HepG2 (cell line): ENCODE measurements at regions not wholly inside any gene's neighbourhood (a gene's known extent, or its start where the extent isn't known, plus 50 kb on each side); places are given as distances from the start of the nearest gene placed in this dataset.

Experiments used
- ATAC-seq: fragments of 200-7000 bp; cut with Tn5 transposase; 3 replicates; pipeline ENCODE4 v1.9.1; 2020; ENCODE audit warnings: mild to moderate bottlenecking, moderate library complexity
- BruUV-seq: library from RNA; stranded (reverse); fragments of 400-500 nt; replicated peaks from 2 replicates; lab custom pipeline; 2021; lab: Mats Ljungman, UMichigan
- CTCF ChIA-PET: fragments of 300-600 bp; formaldehyde crosslinking; extraction: SDS; loops from one replicate; lab custom pipeline; 2021; ENCODE audit warnings: low total read pairs, inconsistent platforms, low intra/inter-chr PET ratio; lab: Yijun Ruan, JAX
- POLR2A ChIA-PET: fragments of 350-600 bp; sonication (Branson Sonifier 250); formaldehyde crosslinking; loops from one replicate; lab custom pipeline; 2020; ENCODE audit warnings: antibody characterized with exemption, inconsistent platforms; lab: Yijun Ruan, JAX
- DNase-seq: peaks from one replicate; pipeline ENCODE4 v3.0.0-alpha.2; 2015; ENCODE audit warnings: low spot score
- FAIRE-seq: peaks from 3 replicates; lab custom pipeline; 2011; peaks lifted over from hg19 to GRCh38; lab: Jason Lieb, UNC
- H2AFZ ChIP-seq: one replicate; pipeline ENCODE4 v1.6.1; 2011; ENCODE audit warnings: low read length, inconsistent platforms
- H3K27ac ChIP-seq: fragments of 300-600 bp; 3 replicates; pipeline ENCODE4 v1.8.0; 2011; ENCODE audit warnings: mixed run types, mild to moderate bottlenecking, mixed read lengths, low read length, inconsistent platforms; ENCODE audit not compliant: insufficient read depth; ENCODE audit errors: extremely low read length
- H3K27me3 ChIP-seq, 2 experiments: fragments of 200-600 bp in 1 of 2; 2 replicates in 1 of 2; 3 replicates in 1 of 2; pipeline versions ENCODE4 v1.6.0 to v1.8.0; 2011; ENCODE audit warnings: low read length in 2 of 2, mild to moderate bottlenecking in 2 of 2, moderate library complexity in 2 of 2, inconsistent platforms in 1 of 2; ENCODE audit not compliant: insufficient read depth in 2 of 2, control insufficient read depth in 1 of 2
- H3K36me3 ChIP-seq, 2 experiments: fragments of 200-600 bp in 1 of 2; replicated peaks in 1 of 2; 2 replicates in 1 of 2; 3 replicates in 1 of 2; pipeline versions ENCODE4 v1.5.1 to v1.8.0; 2011; ENCODE audit warnings: low read length in 2 of 2, inconsistent platforms in 1 of 2; ENCODE audit not compliant: insufficient read depth in 2 of 2, control insufficient read depth in 1 of 2
- H3K4me1 ChIP-seq: 2 replicates; pipeline ENCODE4 v1.5.1; 2012; ENCODE audit warnings: low read length, inconsistent platforms; ENCODE audit not compliant: insufficient read depth
- H3K4me2 ChIP-seq: 2 replicates; pipeline ENCODE4 v1.6.0; 2011; ENCODE audit warnings: low read depth, low read length, inconsistent platforms
- H3K4me3 ChIP-seq, 3 experiments: fragments of 200-600 bp in 1 of 3; sonication (generic), shearing (Covaris generic) in 1 of 3; replicated peaks in 1 of 3; 2 replicates each; pipeline ENCODE4 v1.5.1; 2011 to 2016; ENCODE audit warnings: low read length in 3 of 3, inconsistent platforms in 2 of 3, low read depth in 2 of 3, mild to moderate bottlenecking in 2 of 3, control low read depth in 1 of 3, mixed read lengths in 1 of 3; ENCODE audit not compliant: insufficient read depth in 1 of 3
- H3K79me2 ChIP-seq: one replicate; pipeline ENCODE4 v1.6.1; 2011; ENCODE audit warnings: low read length, inconsistent platforms; ENCODE audit not compliant: insufficient read depth
- H3K9ac ChIP-seq: 2 replicates; pipeline ENCODE4 v1.6.0; 2011; ENCODE audit warnings: mild to moderate bottlenecking, low read depth, low read length, inconsistent platforms; ENCODE audit not compliant: insufficient read depth
- H3K9me3 ChIP-seq: 2 replicates; pipeline ENCODE4 v1.5.1; 2012; ENCODE audit warnings: mild to moderate bottlenecking, low read length
- H4K20me1 ChIP-seq: 2 replicates; pipeline ENCODE4 v1.6.0; 2011; ENCODE audit warnings: inconsistent platforms, mild to moderate bottlenecking, low read length, moderate library complexity; ENCODE audit not compliant: insufficient read depth
- PBX2 ChIP-seq: IDR thresholded peaks from 2 replicates; pipeline ENCODE4 v1.6.1; 2016; ENCODE audit warnings: control low read depth
- ZBTB8A ChIP-seq: sonication (generic); formaldehyde crosslinking; IDR thresholded peaks from 2 replicates; pipeline ENCODE4 v1.4.0; 2020; ENCODE audit warnings: mild to moderate bottlenecking, low read depth, missing genetic modification reagents, borderline replicate concordance
- ZNF136 ChIP-seq: sonication (generic); formaldehyde crosslinking; IDR thresholded peaks from 2 replicates; pipeline ENCODE4 v1.8.1; 2022; ENCODE audit warnings: low read depth, mild to moderate bottlenecking, moderate library complexity, missing genetic modification reagents
- ZNF615 ChIP-seq: sonication (generic); formaldehyde crosslinking; IDR thresholded peaks from 2 replicates; pipeline ENCODE4 v1.5.0; 2020; ENCODE audit warnings: mild to moderate bottlenecking, missing genetic modification reagents, borderline replicate concordance
- ZNF781 ChIP-seq: sonication (generic); formaldehyde crosslinking; IDR thresholded peaks from 2 replicates; pipeline ENCODE4 v1.5.1; 2020; ENCODE audit warnings: borderline replicate concordance, mild to moderate bottlenecking, missing genetic modification reagents; ENCODE audit errors: not compliant biosample characterization
- ZNF839 ChIP-seq: sonication (generic); formaldehyde crosslinking; IDR thresholded peaks from 2 replicates; pipeline ENCODE4 v1.4.0; 2020; ENCODE audit warnings: missing genetic modification reagents, mild to moderate bottlenecking, borderline replicate concordance
- WGBS: methylation state at CpG from one replicate; pipeline ENCODE4 v1.1.6; 2017; ENCODE audit warnings: low lambda C conversion rate; 5-methylcytosine and 5-hydroxymethylcytosine counted together
- in situ Hi-C: cut with HindIII; loops from 2 replicates; pipeline ENCODE4 v1.10.0; 2017; ENCODE audit warnings: low pct_unique_long_range_greater_than_20kb; ENCODE audit not compliant: extremely low pct_ligation_motif_present
- intact Hi-C: fragments of 100-400 bp; cut with micrococcal nuclease; formaldehyde crosslinking; loops from one replicate; pipeline ENCODE4 v1.10.0; 2022; ENCODE audit not compliant: unreplicated experiment
- TF ChIP-seq, protein P1 (sequence below): sonication (generic); formaldehyde crosslinking; IDR thresholded peaks from 2 replicates; pipeline ENCODE4 v1.5.1; 2020; ENCODE audit warnings: missing genetic modification reagents, mild to moderate bottlenecking, borderline replicate concordance
- TF ChIP-seq, protein P2 (sequence below): sonication (generic); formaldehyde crosslinking; conservative IDR thresholded peaks from 2 replicates; pipeline ENCODE4 v1.4.0; 2020; ENCODE audit warnings: missing genetic modification reagents
- TF ChIP-seq, protein P3 (sequence below): sonication (generic); formaldehyde crosslinking; IDR thresholded peaks from 2 replicates; pipeline ENCODE4 v1.5.1; 2020; ENCODE audit warnings: mild to moderate bottlenecking, missing genetic modification reagents, moderate library complexity

GRCh38 chr9:85432599-85432998 lies 309.2 kb downstream of the AGTPBP1 start:
- ChIA-PET CTCF (no interaction called here), POLR2A (no interaction called here)
- intact Hi-C loops = no loop called here
- 0% methylated on average over 3 of the region's 3 CpGs for WGBS
- no peak for FAIRE-seq
- Histone ChIP-seq H3K79me2 (no peaks in the 10 kb centered on the region), H3K4me2 (no peak overlapping the region), H3K27ac (no peak overlapping the region), H3K9me3 (no peaks in the 10 kb centered on the region), H3K4me1 (no peaks in the 10 kb centered on the region), H4K20me1 (no peaks in the 10 kb centered on the region), H3K4me3 (no peak overlapping the region), H2AFZ (no peak overlapping the region), H3K9ac (no peak overlapping the region), H3K36me3 (no peaks in the 10 kb centered on the region), H3K27me3 (peaks cover 1 to 27% of the 10 kb centered on the region in 2 experiments; a peak in 2 of 5 replicates)
- TF ChIP-seq, protein P1, sequence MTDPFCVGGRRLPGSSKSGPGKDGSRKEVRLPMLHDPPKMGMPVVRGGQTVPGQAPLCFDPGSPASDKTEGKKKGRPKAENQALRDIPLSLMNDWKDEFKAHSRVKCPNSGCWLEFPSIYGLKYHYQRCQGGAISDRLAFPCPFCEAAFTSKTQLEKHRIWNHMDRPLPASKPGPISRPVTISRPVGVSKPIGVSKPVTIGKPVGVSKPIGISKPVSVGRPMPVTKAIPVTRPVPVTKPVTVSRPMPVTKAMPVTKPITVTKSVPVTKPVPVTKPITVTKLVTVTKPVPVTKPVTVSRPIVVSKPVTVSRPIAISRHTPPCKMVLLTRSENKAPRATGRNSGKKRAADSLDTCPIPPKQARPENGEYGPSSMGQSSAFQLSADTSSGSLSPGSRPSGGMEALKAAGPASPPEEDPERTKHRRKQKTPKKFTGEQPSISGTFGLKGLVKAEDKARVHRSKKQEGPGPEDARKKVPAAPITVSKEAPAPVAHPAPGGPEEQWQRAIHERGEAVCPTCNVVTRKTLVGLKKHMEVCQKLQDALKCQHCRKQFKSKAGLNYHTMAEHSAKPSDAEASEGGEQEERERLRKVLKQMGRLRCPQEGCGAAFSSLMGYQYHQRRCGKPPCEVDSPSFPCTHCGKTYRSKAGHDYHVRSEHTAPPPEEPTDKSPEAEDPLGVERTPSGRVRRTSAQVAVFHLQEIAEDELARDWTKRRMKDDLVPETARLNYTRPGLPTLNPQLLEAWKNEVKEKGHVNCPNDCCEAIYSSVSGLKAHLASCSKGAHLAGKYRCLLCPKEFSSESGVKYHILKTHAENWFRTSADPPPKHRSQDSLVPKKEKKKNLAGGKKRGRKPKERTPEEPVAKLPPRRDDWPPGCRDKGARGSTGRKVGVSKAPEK (CRISPR knock-in tag) = no peak
- no peak for TF ChIP-seq PBX2 (CRISPR knock-in tag)
- no peak for TF ChIP-seq ZNF136 (CRISPR knock-in tag)
- no peak for TF ChIP-seq ZBTB8A (CRISPR knock-in tag)
- no peak for TF ChIP-seq ZNF615 (CRISPR knock-in tag)
- TF ChIP-seq, protein P2, sequence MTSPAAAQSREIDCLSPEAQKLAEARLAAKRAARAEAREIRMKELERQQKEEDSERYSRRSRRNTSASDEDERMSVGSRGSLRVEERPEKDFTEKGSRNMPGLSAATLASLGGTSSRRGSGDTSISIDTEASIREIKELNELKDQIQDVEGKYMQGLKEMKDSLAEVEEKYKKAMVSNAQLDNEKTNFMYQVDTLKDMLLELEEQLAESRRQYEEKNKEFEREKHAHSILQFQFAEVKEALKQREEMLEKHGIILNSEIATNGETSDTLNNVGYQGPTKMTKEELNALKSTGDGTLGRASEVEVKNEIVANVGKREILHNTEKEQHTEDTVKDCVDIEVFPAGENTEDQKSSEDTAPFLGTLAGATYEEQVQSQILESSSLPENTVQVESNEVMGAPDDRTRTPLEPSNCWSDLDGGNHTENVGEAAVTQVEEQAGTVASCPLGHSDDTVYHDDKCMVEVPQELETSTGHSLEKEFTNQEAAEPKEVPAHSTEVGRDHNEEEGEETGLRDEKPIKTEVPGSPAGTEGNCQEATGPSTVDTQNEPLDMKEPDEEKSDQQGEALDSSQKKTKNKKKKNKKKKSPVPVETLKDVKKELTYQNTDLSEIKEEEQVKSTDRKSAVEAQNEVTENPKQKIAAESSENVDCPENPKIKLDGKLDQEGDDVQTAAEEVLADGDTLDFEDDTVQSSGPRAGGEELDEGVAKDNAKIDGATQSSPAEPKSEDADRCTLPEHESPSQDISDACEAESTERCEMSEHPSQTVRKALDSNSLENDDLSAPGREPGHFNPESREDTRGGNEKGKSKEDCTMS (CRISPR knock-in tag) = no peak
- TF ChIP-seq, protein P3, sequence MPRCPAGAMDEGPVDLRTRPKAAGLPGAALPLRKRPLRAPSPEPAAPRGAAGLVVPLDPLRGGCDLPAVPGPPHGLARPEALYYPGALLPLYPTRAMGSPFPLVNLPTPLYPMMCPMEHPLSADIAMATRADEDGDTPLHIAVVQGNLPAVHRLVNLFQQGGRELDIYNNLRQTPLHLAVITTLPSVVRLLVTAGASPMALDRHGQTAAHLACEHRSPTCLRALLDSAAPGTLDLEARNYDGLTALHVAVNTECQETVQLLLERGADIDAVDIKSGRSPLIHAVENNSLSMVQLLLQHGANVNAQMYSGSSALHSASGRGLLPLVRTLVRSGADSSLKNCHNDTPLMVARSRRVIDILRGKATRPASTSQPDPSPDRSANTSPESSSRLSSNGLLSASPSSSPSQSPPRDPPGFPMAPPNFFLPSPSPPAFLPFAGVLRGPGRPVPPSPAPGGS (CRISPR knock-in tag) = no peak
- TF ChIP-seq ZNF781 (CRISPR knock-in tag) = no peak
- TF ChIP-seq ZNF839 = no peak
- BruUV-seq = no TSS peak
- in situ Hi-C loops = no loop called here
- ATAC-seq = no peak
- no peak for DNase-seq
